ENCODE measurements at regions not wholly inside any gene's neighbourhood (a gene's known extent, or its start where the extent isn't known, plus 50 kb on each side); places are given as distances from the start of the nearest gene placed in this dataset.

GRCh38 chr2:203790134-203790852 is 77.3 kb upstream of the CTLA4 start:
- TF ChIP-seq POLR2AphosphoS5 (IDR thresholded peaks at IDR 0.05; ENCODE audit: borderline replicate concordance, low read depth, low read length) (no peak), EZH2 (IDR thresholded peaks at IDR 0.05) (no peak)
